WTC11 (cell line): ENCODE measurements at regions not wholly inside any gene's neighbourhood (a gene's known extent, or its start where the extent isn't known, plus 50 kb on each side); places are given as distances from the start of the nearest gene placed in this dataset.

ENCODE experiments used
- ATAC-seq: fragments of 200-7000 bp; cut with Tn5 transposase; 2 replicates; pipeline ENCODE4 v1.10.0; 2021; ENCODE audit warnings: mild to moderate bottlenecking, moderate library complexity
- CTCF ChIA-PET: fragments of 300-600 bp; sonication (Branson Sonifier 250); formaldehyde crosslinking; loops from one replicate; lab custom pipeline; 2021; ENCODE audit warnings: antibody characterized with exemption; lab: Charles Lee
- POLR2A ChIA-PET: fragments of 350-600 bp; sonication (Branson Sonifier 250); formaldehyde crosslinking; loops from one replicate; lab custom pipeline; 2021; ENCODE audit warnings: antibody characterized with exemption; lab: Charles Lee
- DNase-seq: peaks from one replicate; pipeline ENCODE4 v3.0.0; 2021; ENCODE audit warnings: low spot score
- H3K27ac Mint-ChIP-seq: 2 replicates; pipeline ENCODE4 v1.8.0; 2021; ENCODE audit warnings: mixed read lengths
- H3K27me3 Mint-ChIP-seq: 2 replicates; pipeline ENCODE4 v1.8.0; 2021; ENCODE audit warnings: low read depth, mild to moderate bottlenecking, moderate library complexity, mixed read lengths
- H3K36me3 Mint-ChIP-seq: 2 replicates; pipeline ENCODE4 v1.8.0; 2021; ENCODE audit warnings: mixed read lengths
- H3K4me1 Mint-ChIP-seq: 2 replicates; pipeline ENCODE4 v1.8.0; 2022; ENCODE audit warnings: mixed read lengths
- H3K4me3 Mint-ChIP-seq: 2 replicates; pipeline ENCODE4 v1.8.0; 2021; ENCODE audit warnings: mild to moderate bottlenecking, moderate library complexity, mixed read lengths
- H3K9me3 Mint-ChIP-seq: 2 replicates; pipeline ENCODE4 v1.8.0; 2021; ENCODE audit warnings: mixed read lengths
- CREB1 ChIP-seq: sonication (generic); formaldehyde crosslinking; IDR thresholded peaks from 2 replicates; pipeline ENCODE4 v1.8.0; 2023; ENCODE audit warnings: mild to moderate bottlenecking, missing genetic modification reagents
- GABPB1 ChIP-seq: sonication (generic); formaldehyde crosslinking; IDR thresholded peaks from 2 replicates; pipeline ENCODE4 v1.8.1; 2023; ENCODE audit warnings: mild to moderate bottlenecking, missing genetic modification reagents
- GTF2I ChIP-seq: fragments of 250-450 bp; sonication (Bioruptor Pico); conservative IDR thresholded peaks from 2 replicates; pipeline ENCODE4 v1.4.0; 2021; ENCODE audit warnings: mild to moderate bottlenecking
- OVOL2 ChIP-seq: fragments of 250-450 bp; sonication (Bioruptor Pico); IDR thresholded peaks from 2 replicates; pipeline ENCODE4 v1.9.0; 2021; ENCODE audit warnings: mild to moderate bottlenecking, borderline replicate concordance
- SMAD4 ChIP-seq: sonication (generic); formaldehyde crosslinking; IDR thresholded peaks from 2 replicates; pipeline ENCODE4 v1.8.0; 2022; ENCODE audit warnings: mild to moderate bottlenecking, missing genetic modification reagents
- TCF7 ChIP-seq: sonication (generic); formaldehyde crosslinking; IDR thresholded peaks from 2 replicates; pipeline ENCODE4 v1.8.0; 2022; ENCODE audit warnings: mild to moderate bottlenecking, low read depth, missing genetic modification reagents, moderate library complexity
- TEAD1 ChIP-seq: sonication (generic); formaldehyde crosslinking; IDR thresholded peaks from 2 replicates; pipeline ENCODE4 v1.8.0; 2022; ENCODE audit warnings: mild to moderate bottlenecking, missing genetic modification reagents
- ZNF219 ChIP-seq: sonication (generic); formaldehyde crosslinking; IDR thresholded peaks from 2 replicates; pipeline ENCODE4 v1.8.0; 2023; ENCODE audit warnings: missing genetic modification reagents, mild to moderate bottlenecking, borderline replicate concordance
- ZNF232 ChIP-seq: sonication (generic); formaldehyde crosslinking; IDR thresholded peaks from 2 replicates; pipeline ENCODE4 v1.8.0; 2022; ENCODE audit warnings: mild to moderate bottlenecking, missing genetic modification reagents
- ZNF263 ChIP-seq: sonication (generic); formaldehyde crosslinking; IDR thresholded peaks from 2 replicates; pipeline ENCODE4 v1.8.1; 2022; ENCODE audit warnings: low read depth, mild to moderate bottlenecking, moderate library complexity, missing genetic modification reagents
- ZNF416 ChIP-seq: fragments of 250-450 bp; sonication (Bioruptor Pico); IDR thresholded peaks from 2 replicates; pipeline ENCODE4 v1.9.0; 2021; ENCODE audit warnings: mild to moderate bottlenecking, inconsistent platforms
- TF ChIP-seq, protein P1 (sequence below): sonication (generic); formaldehyde crosslinking; IDR thresholded peaks from 2 replicates; pipeline ENCODE4 v1.8.0; 2022; ENCODE audit warnings: mild to moderate bottlenecking, missing genetic modification reagents
- TF ChIP-seq, protein P2 (sequence below): sonication (generic); formaldehyde crosslinking; IDR thresholded peaks from 2 replicates; pipeline ENCODE4 v1.8.0; 2023; ENCODE audit warnings: missing genetic modification reagents
- TF ChIP-seq, protein P3 (sequence below): sonication (generic); formaldehyde crosslinking; IDR thresholded peaks from 2 replicates; pipeline ENCODE4 v1.8.1; 2023; ENCODE audit warnings: mild to moderate bottlenecking, missing genetic modification reagents, moderate library complexity
- TF ChIP-seq, protein P4 (sequence below): fragments of 200-600 bp; IDR thresholded peaks from 2 replicates; pipeline ENCODE4 v1.8.0; 2022; ENCODE audit warnings: antibody characterized with exemption
- TF ChIP-seq, protein P5 (sequence below): sonication (generic); formaldehyde crosslinking; IDR thresholded peaks from 2 replicates; pipeline ENCODE4 v1.8.0; 2023; ENCODE audit warnings: missing genetic modification reagents, mild to moderate bottlenecking, borderline replicate concordance

DNA sequence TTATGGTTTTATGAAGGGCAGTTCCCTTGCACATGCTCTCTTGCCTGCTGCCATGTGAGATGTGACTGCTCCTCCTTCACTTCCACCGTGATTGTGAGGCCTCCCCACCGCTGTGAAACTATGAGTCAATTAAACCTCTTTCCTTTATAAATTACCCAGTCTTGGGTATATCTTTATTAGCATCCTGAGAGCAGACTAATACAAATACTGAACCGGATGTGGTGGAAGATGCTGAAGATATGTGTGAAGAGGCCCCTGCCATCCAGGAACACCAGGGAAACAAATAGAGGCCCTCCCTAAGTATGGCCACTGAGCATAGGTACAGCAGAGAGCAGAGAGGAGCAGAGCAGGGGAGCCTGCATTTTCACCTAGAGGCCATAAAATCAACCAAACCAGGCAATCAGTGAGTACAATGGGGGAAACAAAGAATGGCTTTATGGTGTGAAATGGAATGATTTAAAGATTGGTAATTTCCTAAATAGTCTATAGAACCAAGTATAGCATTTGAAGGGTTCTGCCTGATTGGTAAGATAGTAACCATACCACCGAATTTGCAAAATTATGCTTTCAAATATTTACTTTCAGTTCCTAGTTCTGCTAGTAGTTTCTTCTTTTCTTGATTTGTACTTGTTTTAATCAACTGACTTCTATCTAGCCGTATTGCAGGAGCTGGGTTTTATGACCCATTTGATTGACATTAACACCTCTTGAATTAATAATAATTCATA, 421.6 kb downstream of the IRX1 start:
- ATAC-seq (no peak), DNase-seq (no peak)
- TF ChIP-seq, protein P1, sequence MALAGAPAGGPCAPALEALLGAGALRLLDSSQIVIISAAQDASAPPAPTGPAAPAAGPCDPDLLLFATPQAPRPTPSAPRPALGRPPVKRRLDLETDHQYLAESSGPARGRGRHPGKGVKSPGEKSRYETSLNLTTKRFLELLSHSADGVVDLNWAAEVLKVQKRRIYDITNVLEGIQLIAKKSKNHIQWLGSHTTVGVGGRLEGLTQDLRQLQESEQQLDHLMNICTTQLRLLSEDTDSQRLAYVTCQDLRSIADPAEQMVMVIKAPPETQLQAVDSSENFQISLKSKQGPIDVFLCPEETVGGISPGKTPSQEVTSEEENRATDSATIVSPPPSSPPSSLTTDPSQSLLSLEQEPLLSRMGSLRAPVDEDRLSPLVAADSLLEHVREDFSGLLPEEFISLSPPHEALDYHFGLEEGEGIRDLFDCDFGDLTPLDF (CRISPR knock-in tag): no peak
- TF ChIP-seq ZNF416 (no peak), TCF7 (CRISPR knock-in tag) (no peak), TEAD1 (no peak), ZNF219 (CRISPR knock-in tag) (no peak), ZNF263 (CRISPR knock-in tag) (no peak), CREB1 (no peak), SMAD4 (CRISPR knock-in tag) (no peak), OVOL2 (no peak)
- TF ChIP-seq, protein P2, sequence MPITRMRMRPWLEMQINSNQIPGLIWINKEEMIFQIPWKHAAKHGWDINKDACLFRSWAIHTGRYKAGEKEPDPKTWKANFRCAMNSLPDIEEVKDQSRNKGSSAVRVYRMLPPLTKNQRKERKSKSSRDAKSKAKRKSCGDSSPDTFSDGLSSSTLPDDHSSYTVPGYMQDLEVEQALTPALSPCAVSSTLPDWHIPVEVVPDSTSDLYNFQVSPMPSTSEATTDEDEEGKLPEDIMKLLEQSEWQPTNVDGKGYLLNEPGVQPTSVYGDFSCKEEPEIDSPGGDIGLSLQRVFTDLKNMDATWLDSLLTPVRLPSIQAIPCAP (CRISPR knock-in tag): no peak
- TF ChIP-seq, protein P3, sequence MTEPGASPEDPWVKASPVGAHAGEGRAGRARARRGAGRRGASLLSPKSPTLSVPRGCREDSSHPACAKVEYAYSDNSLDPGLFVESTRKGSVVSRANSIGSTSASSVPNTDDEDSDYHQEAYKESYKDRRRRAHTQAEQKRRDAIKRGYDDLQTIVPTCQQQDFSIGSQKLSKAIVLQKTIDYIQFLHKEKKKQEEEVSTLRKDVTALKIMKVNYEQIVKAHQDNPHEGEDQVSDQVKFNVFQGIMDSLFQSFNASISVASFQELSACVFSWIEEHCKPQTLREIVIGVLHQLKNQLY (CRISPR knock-in tag): no peak
- TF ChIP-seq, protein P4, sequence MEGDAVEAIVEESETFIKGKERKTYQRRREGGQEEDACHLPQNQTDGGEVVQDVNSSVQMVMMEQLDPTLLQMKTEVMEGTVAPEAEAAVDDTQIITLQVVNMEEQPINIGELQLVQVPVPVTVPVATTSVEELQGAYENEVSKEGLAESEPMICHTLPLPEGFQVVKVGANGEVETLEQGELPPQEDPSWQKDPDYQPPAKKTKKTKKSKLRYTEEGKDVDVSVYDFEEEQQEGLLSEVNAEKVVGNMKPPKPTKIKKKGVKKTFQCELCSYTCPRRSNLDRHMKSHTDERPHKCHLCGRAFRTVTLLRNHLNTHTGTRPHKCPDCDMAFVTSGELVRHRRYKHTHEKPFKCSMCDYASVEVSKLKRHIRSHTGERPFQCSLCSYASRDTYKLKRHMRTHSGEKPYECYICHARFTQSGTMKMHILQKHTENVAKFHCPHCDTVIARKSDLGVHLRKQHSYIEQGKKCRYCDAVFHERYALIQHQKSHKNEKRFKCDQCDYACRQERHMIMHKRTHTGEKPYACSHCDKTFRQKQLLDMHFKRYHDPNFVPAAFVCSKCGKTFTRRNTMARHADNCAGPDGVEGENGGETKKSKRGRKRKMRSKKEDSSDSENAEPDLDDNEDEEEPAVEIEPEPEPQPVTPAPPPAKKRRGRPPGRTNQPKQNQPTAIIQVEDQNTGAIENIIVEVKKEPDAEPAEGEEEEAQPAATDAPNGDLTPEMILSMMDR: no peak
- Mint-ChIP-seq H3K4me3 (no peak overlapping the region), H3K4me1 (peaks cover 24% of the 10 kb centered on the region), H3K27ac (no peak overlapping the region), H3K36me3 (peaks cover 7% of the 10 kb centered on the region), H3K27me3 (peaks cover 8% of the 10 kb centered on the region), H3K9me3 (peaks cover 10% of the 10 kb centered on the region)
- POLR2A ChIA-PET: no interaction called here
- CTCF ChIA-PET: no interaction called here

DNA sequence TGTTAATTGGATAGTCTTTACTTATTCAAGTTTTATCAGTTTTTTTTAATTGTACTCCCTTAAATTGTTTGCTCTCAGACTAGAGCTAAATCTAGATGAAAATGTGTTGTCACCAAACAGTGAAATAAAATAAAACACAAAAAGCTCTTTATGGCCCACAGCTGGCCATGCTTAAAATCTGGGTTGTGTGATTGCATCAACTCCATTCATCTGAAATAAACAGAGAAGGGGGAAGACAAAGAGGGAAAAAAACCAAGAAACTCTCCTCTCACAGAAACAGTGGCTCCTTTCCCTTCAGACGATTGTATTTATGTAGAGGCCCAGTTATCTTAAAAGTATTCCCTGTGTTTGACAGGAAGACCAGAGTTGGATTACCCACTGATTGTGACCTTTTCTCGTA, 422.4 kb downstream of the IRX1 start:
- Mint-ChIP-seq H3K27me3 (peaks cover 8% of the 10 kb centered on the region), H3K27ac (no peak overlapping the region), H3K36me3 (peaks cover 7% of the 10 kb centered on the region), H3K4me1 (peaks cover 24% of the 10 kb centered on the region), H3K9me3 (peaks cover 10% of the 10 kb centered on the region), H3K4me3 (no peak overlapping the region)
- no peak for DNase-seq
- ChIA-PET POLR2A (no interaction called here), CTCF (no interaction called here)
- ATAC-seq: no peak
- no peak for TF ChIP-seq ZNF232 (CRISPR knock-in tag)
- TF ChIP-seq GTF2I (CRISPR knock-in tag): no peak
- TF ChIP-seq, protein P5, sequence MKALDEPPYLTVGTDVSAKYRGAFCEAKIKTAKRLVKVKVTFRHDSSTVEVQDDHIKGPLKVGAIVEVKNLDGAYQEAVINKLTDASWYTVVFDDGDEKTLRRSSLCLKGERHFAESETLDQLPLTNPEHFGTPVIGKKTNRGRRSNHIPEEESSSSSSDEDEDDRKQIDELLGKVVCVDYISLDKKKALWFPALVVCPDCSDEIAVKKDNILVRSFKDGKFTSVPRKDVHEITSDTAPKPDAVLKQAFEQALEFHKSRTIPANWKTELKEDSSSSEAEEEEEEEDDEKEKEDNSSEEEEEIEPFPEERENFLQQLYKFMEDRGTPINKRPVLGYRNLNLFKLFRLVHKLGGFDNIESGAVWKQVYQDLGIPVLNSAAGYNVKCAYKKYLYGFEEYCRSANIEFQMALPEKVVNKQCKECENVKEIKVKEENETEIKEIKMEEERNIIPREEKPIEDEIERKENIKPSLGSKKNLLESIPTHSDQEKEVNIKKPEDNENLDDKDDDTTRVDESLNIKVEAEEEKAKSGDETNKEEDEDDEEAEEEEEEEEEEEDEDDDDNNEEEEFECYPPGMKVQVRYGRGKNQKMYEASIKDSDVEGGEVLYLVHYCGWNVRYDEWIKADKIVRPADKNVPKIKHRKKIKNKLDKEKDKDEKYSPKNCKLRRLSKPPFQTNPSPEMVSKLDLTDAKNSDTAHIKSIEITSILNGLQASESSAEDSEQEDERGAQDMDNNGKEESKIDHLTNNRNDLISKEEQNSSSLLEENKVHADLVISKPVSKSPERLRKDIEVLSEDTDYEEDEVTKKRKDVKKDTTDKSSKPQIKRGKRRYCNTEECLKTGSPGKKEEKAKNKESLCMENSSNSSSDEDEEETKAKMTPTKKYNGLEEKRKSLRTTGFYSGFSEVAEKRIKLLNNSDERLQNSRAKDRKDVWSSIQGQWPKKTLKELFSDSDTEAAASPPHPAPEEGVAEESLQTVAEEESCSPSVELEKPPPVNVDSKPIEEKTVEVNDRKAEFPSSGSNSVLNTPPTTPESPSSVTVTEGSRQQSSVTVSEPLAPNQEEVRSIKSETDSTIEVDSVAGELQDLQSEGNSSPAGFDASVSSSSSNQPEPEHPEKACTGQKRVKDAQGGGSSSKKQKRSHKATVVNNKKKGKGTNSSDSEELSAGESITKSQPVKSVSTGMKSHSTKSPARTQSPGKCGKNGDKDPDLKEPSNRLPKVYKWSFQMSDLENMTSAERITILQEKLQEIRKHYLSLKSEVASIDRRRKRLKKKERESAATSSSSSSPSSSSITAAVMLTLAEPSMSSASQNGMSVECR (CRISPR knock-in tag): no peak
- no peak for TF ChIP-seq GABPB1
